Fibroblast of lung (primary cell): ENCODE measurements at regions not wholly inside any gene's neighbourhood (a gene's known extent, or its start where the extent isn't known, plus 50 kb on each side); places are given as distances from the start of the nearest gene placed in this dataset.
A peak's percentile ranks its signal among the peaks of the same experiment; 100 is the strongest.

ENCODE experiments used
- DNase-seq, 2 donors: peaks; one replicate each; pipeline versions ENCODE4 v3.0.0 to v3.0.0-alpha.2; 2010; ENCODE audit warnings: low read depth in 2 of 2
- H2AFZ ChIP-seq: 2 replicates; pipeline ENCODE4 v1.5.1; 2012; ENCODE audit warnings: low read length, control low read depth, inconsistent platforms
- H3K27ac ChIP-seq: 2 replicates; pipeline ENCODE4 v1.5.1; 2011; ENCODE audit warnings: low read length, control low read depth; ENCODE audit not compliant: insufficient read depth
- H3K27me3 ChIP-seq: 2 replicates; pipeline ENCODE4 v1.5.1; 2011; ENCODE audit warnings: mild to moderate bottlenecking, low read length; ENCODE audit not compliant: control insufficient read depth, insufficient read depth
- H3K36me3 ChIP-seq: 2 replicates; pipeline ENCODE4 v1.5.1; 2011; ENCODE audit warnings: low read length; ENCODE audit not compliant: control insufficient read depth, insufficient read depth
- H3K4me1 ChIP-seq: 2 replicates; pipeline ENCODE4 v1.5.1; 2011; ENCODE audit warnings: low read length; ENCODE audit not compliant: control insufficient read depth, insufficient read depth; ENCODE audit errors: extremely low read depth
- H3K4me2 ChIP-seq: 2 replicates; pipeline ENCODE4 v1.5.1; 2011; ENCODE audit warnings: low read length, control low read depth; ENCODE audit not compliant: insufficient read depth; ENCODE audit errors: extremely low read depth
- H3K4me3 ChIP-seq, 4 experiments: fragments of 200-600 bp in 1 of 4; sonication (generic) in 1 of 4; replicated peaks in 1 of 4; 2 replicates each; pipeline ENCODE4 v1.5.1; 2011 to 2016; ENCODE audit warnings: low read length in 4 of 4, low read depth in 3 of 4, mild to moderate bottlenecking in 3 of 4, control low read depth in 2 of 4, inconsistent platforms in 1 of 4, mixed read lengths in 1 of 4; ENCODE audit not compliant: insufficient read depth in 1 of 4; ENCODE audit errors: control extremely low read depth in 1 of 4
- H3K79me2 ChIP-seq: 2 replicates; pipeline ENCODE4 v1.5.1; 2012; ENCODE audit warnings: mild to moderate bottlenecking, low read length, inconsistent platforms; ENCODE audit not compliant: control insufficient read depth, insufficient read depth
- H3K9ac ChIP-seq: 2 replicates; pipeline ENCODE4 v1.5.1; 2011; ENCODE audit warnings: mild to moderate bottlenecking, low read length, control low read depth; ENCODE audit not compliant: insufficient read depth
- H3K9me3 ChIP-seq: 2 replicates; pipeline ENCODE4 v1.5.1; 2012; ENCODE audit warnings: low read depth, low read length; ENCODE audit not compliant: control insufficient read depth, insufficient read depth
- H4K20me1 ChIP-seq: 2 replicates; pipeline ENCODE4 v1.5.1; 2011; ENCODE audit warnings: low read length; ENCODE audit not compliant: control insufficient read depth, insufficient read depth; ENCODE audit errors: extremely low read depth
- CTCF ChIP-seq, 2 donors: IDR thresholded peaks in 1 of 2; conservative IDR thresholded peaks in 1 of 2; 1 replicate in 1 of 2; 2 replicates in 1 of 2; pipeline ENCODE4 v1.5.1; 2011 to 2012; ENCODE audit warnings: low read length in 2 of 2, control low read depth in 1 of 2, inconsistent platforms in 1 of 2, low read depth in 1 of 2, mild to moderate bottlenecking in 1 of 2
- EZH2 ChIP-seq: IDR thresholded peaks from 2 replicates; pipeline ENCODE4 v1.5.1; 2012; ENCODE audit warnings: low read length, control low read depth, mild to moderate bottlenecking; ENCODE audit errors: missing control alignments

- H3K36me3 ChIP-seq: no peaks in the 10 kb centered on the region
- H3K27ac ChIP-seq: no peak overlapping the region
- H3K9me3 ChIP-seq: no peaks in the 10 kb centered on the region
- no peak overlapping the region for H2AFZ ChIP-seq
- H3K4me3 ChIP-seq: no peak overlapping the region
- no peaks in the 10 kb centered on the region for H4K20me1 ChIP-seq
- peak in 1 of 2 donors; percentile 13 for DNase-seq
- no peaks in the 10 kb centered on the region for H3K4me1 ChIP-seq
- no peak overlapping the region for H3K4me2 ChIP-seq
- H3K27me3 ChIP-seq: no peaks in the 10 kb centered on the region
- no peak overlapping the region for H3K9ac ChIP-seq
- no peaks in the 10 kb centered on the region for H3K79me2 ChIP-seq
- no peak for TF ChIP-seq CTCF (conservative IDR thresholded peaks at IDR 0.05 in 1 of 2, IDR thresholded peaks at IDR 0.05 in 1 of 2; ENCODE audit: low read depth in 1 of 2, low read length in 2 of 2)
- no peak for TF ChIP-seq EZH2
Observed at GRCh38 chr11:28702450-28702790, 594.2 kb downstream of the METTL15 start.

DNA sequence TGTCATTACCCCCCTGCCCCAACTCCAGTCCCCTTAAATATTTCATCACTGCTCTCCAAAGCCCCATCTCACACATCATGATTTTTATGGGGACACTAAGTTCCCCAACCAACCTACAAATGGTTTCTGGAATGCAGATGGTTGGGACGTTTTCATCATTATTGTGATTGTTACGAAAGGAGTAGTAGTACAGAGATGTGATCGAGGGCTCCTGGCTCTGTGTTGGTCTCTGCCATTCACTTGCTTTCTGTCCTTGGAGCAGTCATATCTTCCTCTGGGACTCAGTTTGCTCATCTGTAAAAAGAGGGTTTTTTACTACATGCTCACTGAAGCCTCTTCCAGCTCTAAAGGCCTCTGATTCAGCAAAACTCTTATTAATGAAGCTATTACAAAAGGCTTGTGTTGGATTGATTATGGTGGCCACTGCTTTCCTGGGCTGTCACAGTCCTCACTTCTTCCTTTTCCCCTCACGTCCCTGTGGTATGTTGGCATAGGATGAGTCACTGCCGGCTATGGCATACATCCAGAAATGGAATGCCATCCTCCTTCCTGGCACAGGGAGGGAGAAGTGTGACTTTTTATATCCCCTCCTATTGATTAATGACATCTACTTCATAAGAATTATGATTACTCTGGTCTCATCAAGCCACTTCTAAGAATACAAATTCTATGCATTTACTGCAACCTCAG, 593.7 kb downstream of the METTL15 start:
- Histone ChIP-seq H3K36me3 (no peaks in the 10 kb centered on the region), H3K79me2 (no peaks in the 10 kb centered on the region), H3K9me3 (no peaks in the 10 kb centered on the region), H3K27me3 (no peaks in the 10 kb centered on the region), H3K4me3 (no peak overlapping the region), H4K20me1 (no peaks in the 10 kb centered on the region), H3K4me2 (no peak overlapping the region), H3K27ac (no peak overlapping the region), H3K4me1 (no peaks in the 10 kb centered on the region), H2AFZ (no peak overlapping the region), H3K9ac (no peak overlapping the region)
- TF ChIP-seq CTCF (conservative IDR thresholded peaks at IDR 0.05 in 1 of 2, IDR thresholded peaks at IDR 0.05 in 1 of 2; ENCODE audit: low read depth in 1 of 2, low read length in 2 of 2): no peak
- DNase-seq: peak in 1 of 2 donors; percentile 11

DNA sequence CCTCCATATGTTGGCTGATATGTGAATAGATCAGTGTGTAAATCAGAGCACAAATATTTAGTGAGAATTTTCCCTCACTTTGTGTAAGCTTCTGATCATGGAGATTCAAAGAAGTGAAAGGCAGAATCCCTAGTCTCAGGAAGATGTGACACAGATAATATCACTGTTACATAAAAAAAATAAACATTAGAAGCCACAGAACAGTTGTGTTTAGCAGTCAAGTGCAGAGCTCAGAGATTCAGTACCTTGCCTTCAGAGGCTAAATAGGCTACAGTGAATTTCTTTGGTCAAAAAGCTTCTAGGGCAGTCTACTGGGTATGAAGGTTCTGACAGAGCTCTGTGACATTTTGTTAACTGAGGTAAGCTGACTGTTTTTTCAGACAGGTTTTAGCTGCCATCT, 591.5 kb downstream of the METTL15 start:
- no peaks in the 10 kb centered on the region for H3K27me3 ChIP-seq
- no peaks in the 10 kb centered on the region for H4K20me1 ChIP-seq
- no peak overlapping the region for H3K4me3 ChIP-seq
- TF ChIP-seq CTCF (conservative IDR thresholded peaks at IDR 0.05 in 1 of 2, IDR thresholded peaks at IDR 0.05 in 1 of 2; ENCODE audit: low read depth in 1 of 2, low read length in 2 of 2) (no peak), EZH2 (no peak)
- DNase-seq: no peak
- no peak overlapping the region for H3K9ac ChIP-seq
- no peaks in the 10 kb centered on the region for H3K79me2 ChIP-seq
- H3K27ac ChIP-seq: no peak overlapping the region
- no peaks in the 10 kb centered on the region for H3K4me1 ChIP-seq
- H2AFZ ChIP-seq: no peak overlapping the region
- H3K4me2 ChIP-seq: no peak overlapping the region
- no peaks in the 10 kb centered on the region for H3K36me3 ChIP-seq
- H3K9me3 ChIP-seq: no peaks in the 10 kb centered on the region
